Esophagus squamous epithelium (tissue), 4 donors: ENCODE measurements at regions not wholly inside any gene's neighbourhood (a gene's known extent, or its start where the extent isn't known, plus 50 kb on each side); places are given as distances from the start of the nearest gene placed in this dataset.

Source experiments
- POLR2A ChIP-seq, 4 donors: fragments of 450-650 bp; IDR thresholded peaks; one replicate each; pipeline ENCODE4 v1.6.1; 2017; ENCODE audit warnings: antibody characterized with exemption in 4 of 4, mild to moderate bottlenecking in 4 of 4, moderate library complexity in 3 of 4
- TF ChIP-seq, protein P1 (sequence below), 6 experiments: fragments of 450-650 bp in 4 of 6; fragments of 200-600 bp in 2 of 6; sonication (generic) in 2 of 6; IDR thresholded peaks; one replicate each; pipeline ENCODE4 v1.5.1; 2016 to 2019; ENCODE audit warnings: antibody characterized with exemption in 6 of 6, mild to moderate bottlenecking in 4 of 6, moderate library complexity in 4 of 6

- TF ChIP-seq, protein P1, sequence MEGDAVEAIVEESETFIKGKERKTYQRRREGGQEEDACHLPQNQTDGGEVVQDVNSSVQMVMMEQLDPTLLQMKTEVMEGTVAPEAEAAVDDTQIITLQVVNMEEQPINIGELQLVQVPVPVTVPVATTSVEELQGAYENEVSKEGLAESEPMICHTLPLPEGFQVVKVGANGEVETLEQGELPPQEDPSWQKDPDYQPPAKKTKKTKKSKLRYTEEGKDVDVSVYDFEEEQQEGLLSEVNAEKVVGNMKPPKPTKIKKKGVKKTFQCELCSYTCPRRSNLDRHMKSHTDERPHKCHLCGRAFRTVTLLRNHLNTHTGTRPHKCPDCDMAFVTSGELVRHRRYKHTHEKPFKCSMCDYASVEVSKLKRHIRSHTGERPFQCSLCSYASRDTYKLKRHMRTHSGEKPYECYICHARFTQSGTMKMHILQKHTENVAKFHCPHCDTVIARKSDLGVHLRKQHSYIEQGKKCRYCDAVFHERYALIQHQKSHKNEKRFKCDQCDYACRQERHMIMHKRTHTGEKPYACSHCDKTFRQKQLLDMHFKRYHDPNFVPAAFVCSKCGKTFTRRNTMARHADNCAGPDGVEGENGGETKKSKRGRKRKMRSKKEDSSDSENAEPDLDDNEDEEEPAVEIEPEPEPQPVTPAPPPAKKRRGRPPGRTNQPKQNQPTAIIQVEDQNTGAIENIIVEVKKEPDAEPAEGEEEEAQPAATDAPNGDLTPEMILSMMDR (IDR thresholded peaks at IDR 0.05): no peak
- TF ChIP-seq POLR2A (IDR thresholded peaks at IDR 0.05): no peak
Observed at GRCh38 chr12:85509081-85509856, 229.2 kb downstream of the ALX1 start.
